H1 (cell line): ENCODE measurements at regions not wholly inside any gene's neighbourhood (a gene's known extent, or its start where the extent isn't known, plus 50 kb on each side); places are given as distances from the start of the nearest gene placed in this dataset.

Experiments used
- ATF2 ChIP-seq: IDR thresholded peaks from 2 replicates; pipeline ENCODE4 v1.6.1; 2012; ENCODE audit warnings: low read length, inconsistent platforms
- BRCA1 ChIP-seq: IDR thresholded peaks from 2 replicates; pipeline ENCODE4 v1.6.1; 2012; ENCODE audit warnings: low read depth, low read length, improper control_type of control experiment
- CBX5 ChIP-seq: fragments of 300-800, 300-1000 bp; sonication (generic); IDR thresholded peaks from 2 replicates; pipeline ENCODE4 v1.7.1; 2016; ENCODE audit warnings: antibody characterized with exemption, low read length, low read depth
- CHD7 ChIP-seq: fragments of 300-600 bp; sonication (generic); IDR thresholded peaks from 2 replicates; pipeline ENCODE4 v1.7.1; 2012; ENCODE audit warnings: low read length, moderate library complexity, mild to moderate bottlenecking, inconsistent platforms; ENCODE audit not compliant: insufficient replicate concordance
- CTBP2 ChIP-seq: IDR thresholded peaks from 2 replicates; pipeline ENCODE4 v1.7.0; 2011; ENCODE audit warnings: borderline replicate concordance, mild to moderate bottlenecking, moderate library complexity, mixed read lengths, low read length; ENCODE audit not compliant: insufficient read depth, insufficient read length
- JUN ChIP-seq: IDR thresholded peaks from 2 replicates; pipeline ENCODE4 v1.6.1; 2011; ENCODE audit warnings: low read depth, mild to moderate bottlenecking, improper control_type of control experiment, low read length
- POLR2AphosphoS5 ChIP-seq: IDR thresholded peaks from 2 replicates; pipeline ENCODE4 v1.6.1; 2011; ENCODE audit warnings: low read depth, low read length
- POU5F1 ChIP-seq: IDR thresholded peaks from 2 replicates; pipeline ENCODE4 v1.6.1; 2011; ENCODE audit warnings: low read depth, mild to moderate bottlenecking, low read length, moderate library complexity
- SIRT6 ChIP-seq: IDR thresholded peaks from one replicate; pipeline ENCODE4 v1.7.1; 2012; ENCODE audit warnings: low read length, inconsistent platforms

GRCh38 chr3:169009453-169009852 is 654.1 kb downstream of the MECOM start (continued):
- TF ChIP-seq CHD7 (no peak), ATF2 (no peak), CTBP2 (no peak), JUN (no peak), SIRT6 (no peak), BRCA1 (no peak), POLR2AphosphoS5 (no peak), CBX5 (no peak), POU5F1 (no peak)
